Astrocyte (in vitro differentiated cells and primary cell): ENCODE measurements at regions not wholly inside any gene's neighbourhood (a gene's known extent, or its start where the extent isn't known, plus 50 kb on each side); places are given as distances from the start of the nearest gene placed in this dataset.

Experiments
- EZH2 ChIP-seq: IDR thresholded peaks from 2 replicates; pipeline ENCODE4 v1.6.1; 2012; ENCODE audit warnings: mild to moderate bottlenecking, low read length, inconsistent platforms; ENCODE audit not compliant: insufficient read depth
- TF ChIP-seq, protein P1 (sequence below): IDR thresholded peaks from 2 replicates; pipeline ENCODE4 v1.5.1; 2011; ENCODE audit warnings: low read depth, mild to moderate bottlenecking, inconsistent platforms, low read length, moderate library complexity; ENCODE audit not compliant: insufficient read depth

GRCh38 chr10:2414039-2414438, 653.3 kb upstream of the PFKP start:
- TF ChIP-seq, protein P1, sequence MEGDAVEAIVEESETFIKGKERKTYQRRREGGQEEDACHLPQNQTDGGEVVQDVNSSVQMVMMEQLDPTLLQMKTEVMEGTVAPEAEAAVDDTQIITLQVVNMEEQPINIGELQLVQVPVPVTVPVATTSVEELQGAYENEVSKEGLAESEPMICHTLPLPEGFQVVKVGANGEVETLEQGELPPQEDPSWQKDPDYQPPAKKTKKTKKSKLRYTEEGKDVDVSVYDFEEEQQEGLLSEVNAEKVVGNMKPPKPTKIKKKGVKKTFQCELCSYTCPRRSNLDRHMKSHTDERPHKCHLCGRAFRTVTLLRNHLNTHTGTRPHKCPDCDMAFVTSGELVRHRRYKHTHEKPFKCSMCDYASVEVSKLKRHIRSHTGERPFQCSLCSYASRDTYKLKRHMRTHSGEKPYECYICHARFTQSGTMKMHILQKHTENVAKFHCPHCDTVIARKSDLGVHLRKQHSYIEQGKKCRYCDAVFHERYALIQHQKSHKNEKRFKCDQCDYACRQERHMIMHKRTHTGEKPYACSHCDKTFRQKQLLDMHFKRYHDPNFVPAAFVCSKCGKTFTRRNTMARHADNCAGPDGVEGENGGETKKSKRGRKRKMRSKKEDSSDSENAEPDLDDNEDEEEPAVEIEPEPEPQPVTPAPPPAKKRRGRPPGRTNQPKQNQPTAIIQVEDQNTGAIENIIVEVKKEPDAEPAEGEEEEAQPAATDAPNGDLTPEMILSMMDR, result no peak
- TF ChIP-seq EZH2, result no peak
